Ramos (cell line): ENCODE measurements at regions not wholly inside any gene's neighbourhood (a gene's known extent, or its start where the extent isn't known, plus 50 kb on each side); places are given as distances from the start of the nearest gene placed in this dataset.

Source experiments
- in situ Hi-C: fragments of 300-500 bp; cut with MboI; formaldehyde crosslinking; loops from one replicate; pipeline ENCODE4 v1.14.3; 2022; ENCODE audit warnings: low sequenced_read_pairs; ENCODE audit not compliant: unreplicated experiment

GRCh38 chr20:57087102-57087501 is 179.3 kb downstream of the BMP7 start:
- in situ Hi-C loops: loop anchor here (5.0 to 25.0 kb wide), 3 partner anchors 245 to 508 kb away; no protein-coding TSS in a partner anchor

GRCh38 chr20:57087705-57088104 is 178.7 kb downstream of the BMP7 start:
- in situ Hi-C loops: loop anchor here (5.0 to 25.0 kb wide), 3 partner anchors 245 to 507 kb away; no protein-coding TSS in a partner anchor

GRCh38 chr20:57088436-57088835 is 178.0 kb downstream of the BMP7 start:
- in situ Hi-C loops: loop anchor here (5.0 to 25.0 kb wide), 3 partner anchors 244 to 506 kb away; no protein-coding TSS in a partner anchor

GRCh38 chr20:57089699-57090144 is 176.7 kb downstream of the BMP7 start:
- in situ Hi-C loops: loop anchor here (5.0 to 25.0 kb wide), 3 partner anchors 243 to 505 kb away; no protein-coding TSS in a partner anchor

GRCh38 chr20:57090590-57091560 is 175.6 kb downstream of the BMP7 start:
- in situ Hi-C loops: loop anchor here (25.0 kb wide), 1 partner anchor 421 kb away; no protein-coding TSS in a partner anchor

GRCh38 chr20:57091748-57092111 is 174.7 kb downstream of the BMP7 start:
- in situ Hi-C loops: loop anchor here (25.0 kb wide), 1 partner anchor 421 kb away; no protein-coding TSS in a partner anchor

- in situ Hi-C loops: loop anchor here (25.0 kb wide), 1 partner anchor 420 kb away; no protein-coding TSS in a partner anchor
These were observed 174.1 kb downstream of the BMP7 start for GRCh38 chr20:57092112-57092899.

- in situ Hi-C loops: loop anchor here (25.0 kb wide), 1 partner anchor 419 kb away; no protein-coding TSS in a partner anchor
These were observed 173.4 kb downstream of the BMP7 start for GRCh38 chr20:57092900-57093530.

- in situ Hi-C loops: loop anchor here (25.0 kb wide), 1 partner anchor 419 kb away; no protein-coding TSS in a partner anchor
These were observed 172.7 kb downstream of the BMP7 start for GRCh38 chr20:57093766-57094165.

GRCh38 chr20:57094252-57094891 is 172.1 kb downstream of the BMP7 start:
- in situ Hi-C loops: loop anchor here (25.0 kb wide), 1 partner anchor 418 kb away; no protein-coding TSS in a partner anchor

- in situ Hi-C loops: loop anchor here (25.0 kb wide), 1 partner anchor 417 kb away; no protein-coding TSS in a partner anchor
These were observed 171.4 kb downstream of the BMP7 start for GRCh38 chr20:57094991-57095390.

- in situ Hi-C loops: loop anchor here (25.0 kb wide), 1 partner anchor 417 kb away; no protein-coding TSS in a partner anchor
These were observed 171.0 kb downstream of the BMP7 start for GRCh38 chr20:57095426-57095825.

GRCh38 chr20:57097245-57097915 is 169.1 kb downstream of the BMP7 start:
- in situ Hi-C loops: loop anchor here (25.0 kb wide), 1 partner anchor 415 kb away; no protein-coding TSS in a partner anchor

- in situ Hi-C loops: no loop called here
These were observed 164.3 kb downstream of the BMP7 start for GRCh38 chr20:57102160-57102559.

GRCh38 chr20:57102566-57102965 is 163.9 kb downstream of the BMP7 start:
- in situ Hi-C loops: no loop called here

- in situ Hi-C loops: no loop called here
These were observed 163.2 kb downstream of the BMP7 start for GRCh38 chr20:57103146-57103800.

GRCh38 chr20:57104113-57104512 is 162.3 kb downstream of the BMP7 start:
- in situ Hi-C loops: no loop called here

GRCh38 chr20:57104651-57105204 is 161.7 kb downstream of the BMP7 start:
- in situ Hi-C loops: no loop called here
